GM21528 (cell line): ENCODE measurements at regions not wholly inside any gene's neighbourhood (a gene's known extent, or its start where the extent isn't known, plus 50 kb on each side); places are given as distances from the start of the nearest gene placed in this dataset.

Source experiments
- ATAC-seq: cut with Tn5 transposase; IDR thresholded peaks from one replicate; pipeline ENCODE4 v1.9.1; 2021; ENCODE audit warnings: mild to moderate bottlenecking, moderate library complexity; ENCODE audit not compliant: unreplicated experiment, low FRiP score

- no peak for ATAC-seq
Measured at GRCh38 chr9:4386819-4387218, 87.0 kb upstream of the GLIS3 start.

DNA sequence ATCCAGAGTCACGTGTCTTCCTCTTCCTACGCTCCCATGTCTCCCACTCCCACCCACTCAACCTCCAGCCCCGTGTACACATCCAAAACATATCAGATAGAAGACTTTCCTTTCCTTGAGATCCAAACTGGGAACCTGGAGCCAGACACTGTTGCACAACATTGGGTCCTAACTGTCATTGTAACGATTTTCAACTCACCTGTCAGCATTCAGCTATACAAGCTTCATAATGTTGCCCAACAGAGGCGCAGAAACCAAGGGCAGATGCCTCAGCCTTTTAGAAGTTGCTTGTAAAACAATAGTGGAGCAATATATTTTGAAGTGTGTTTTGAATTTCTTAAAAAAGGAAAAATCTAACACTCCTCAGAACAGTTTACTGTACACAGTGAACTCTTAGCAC lies 84.9 kb upstream of the GLIS3 start:
- ATAC-seq, result no peak

GRCh38 chr9:4382722-4383317 lies 83.0 kb upstream of the GLIS3 start:
- ATAC-seq, result no peak

DNA sequence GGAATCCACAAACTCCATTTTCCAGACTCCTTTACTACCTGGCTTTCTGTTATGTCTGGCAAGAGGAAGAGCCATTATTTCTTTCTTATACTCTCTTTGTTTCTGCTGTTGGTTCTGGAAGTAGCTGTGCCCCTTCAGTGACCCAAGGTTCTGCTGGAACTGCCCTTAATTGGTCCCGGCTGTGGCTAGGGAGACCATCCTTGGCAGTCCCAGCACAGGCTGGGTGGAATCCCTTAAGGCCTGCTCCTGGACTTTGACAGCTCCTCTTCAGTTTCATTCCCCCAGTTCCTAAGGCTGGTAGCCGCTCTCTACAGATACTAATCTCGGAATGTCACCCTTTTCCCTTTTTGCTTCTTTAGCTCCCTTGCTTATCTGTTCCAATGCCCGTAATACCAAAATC lies 81.9 kb upstream of the GLIS3 start:
- no peak for ATAC-seq

DNA sequence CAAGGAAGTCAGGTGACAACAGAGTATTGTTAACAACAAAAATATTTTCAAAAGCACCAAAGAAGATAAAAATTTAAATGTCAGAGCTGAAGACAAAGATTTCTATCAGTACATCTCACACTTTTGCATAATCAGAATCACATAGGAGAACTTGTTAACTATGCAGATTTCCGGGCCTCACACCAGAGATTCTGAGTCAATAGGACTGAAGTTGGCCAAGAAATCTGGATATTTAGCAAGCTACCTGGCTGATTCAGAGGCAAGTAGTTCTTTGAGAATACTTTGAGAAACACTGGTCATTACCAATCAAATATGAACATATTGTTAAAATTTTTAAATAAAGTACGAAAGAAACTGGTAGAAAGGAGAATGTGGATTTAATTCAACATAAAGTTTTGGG lies 80.5 kb upstream of the GLIS3 start:
- no peak for ATAC-seq

DNA sequence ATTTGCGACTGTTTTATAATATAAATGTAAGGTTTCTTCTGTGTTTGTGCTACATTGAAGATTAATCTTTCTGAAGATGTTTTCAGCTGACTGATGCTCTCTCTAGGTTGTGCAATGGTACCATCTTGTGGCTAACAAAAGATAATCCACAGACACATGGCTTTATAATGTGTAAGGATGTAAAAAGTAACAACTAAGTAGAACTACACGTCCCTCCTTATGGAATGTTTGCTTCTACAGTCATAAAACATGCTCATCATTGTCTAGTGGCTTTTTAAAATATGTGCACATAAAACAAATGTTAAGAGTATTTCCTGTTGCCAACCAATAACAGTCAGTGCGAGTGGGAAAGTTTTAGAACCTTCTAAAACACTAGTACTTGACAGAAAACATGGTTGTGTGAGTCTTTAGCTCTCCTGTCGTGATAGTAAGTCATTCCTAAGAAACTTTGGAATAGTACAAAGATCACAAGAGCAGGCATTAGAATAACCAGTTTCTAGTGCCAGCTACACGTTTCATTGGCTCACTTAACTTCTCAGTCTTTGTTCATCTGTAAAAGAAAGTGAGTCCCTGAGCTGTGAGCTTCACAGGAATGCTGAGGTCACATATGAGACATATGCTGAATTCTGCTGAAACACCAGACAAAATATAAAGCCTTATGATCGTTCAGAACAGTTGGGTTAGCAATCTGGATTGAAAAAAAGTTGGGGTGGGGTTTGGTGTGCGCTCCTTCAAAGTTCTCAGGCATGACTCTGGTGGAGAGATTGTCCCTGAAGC lies 75.7 kb upstream of the GLIS3 start:
- no peak for ATAC-seq

DNA sequence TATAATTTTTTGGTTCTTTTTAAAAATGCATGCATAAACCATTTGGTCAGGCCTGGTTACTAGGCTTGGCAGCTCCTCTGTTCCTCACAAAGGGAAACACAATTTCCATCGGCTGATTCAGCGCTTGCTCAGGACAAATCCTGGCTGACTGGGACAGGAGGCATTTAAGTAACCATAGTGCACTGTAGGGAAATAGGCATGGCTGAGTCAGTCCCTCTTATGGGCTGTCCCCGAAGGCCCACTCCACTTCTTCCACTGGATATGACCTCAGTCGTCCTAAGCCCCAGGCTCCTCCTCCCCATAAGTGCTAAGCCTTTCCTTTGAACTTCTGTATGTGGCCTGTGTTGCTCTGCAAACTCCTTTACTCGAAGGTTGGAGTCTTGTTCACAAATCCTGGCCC lies 71.2 kb upstream of the GLIS3 start:
- ATAC-seq, result no peak

DNA sequence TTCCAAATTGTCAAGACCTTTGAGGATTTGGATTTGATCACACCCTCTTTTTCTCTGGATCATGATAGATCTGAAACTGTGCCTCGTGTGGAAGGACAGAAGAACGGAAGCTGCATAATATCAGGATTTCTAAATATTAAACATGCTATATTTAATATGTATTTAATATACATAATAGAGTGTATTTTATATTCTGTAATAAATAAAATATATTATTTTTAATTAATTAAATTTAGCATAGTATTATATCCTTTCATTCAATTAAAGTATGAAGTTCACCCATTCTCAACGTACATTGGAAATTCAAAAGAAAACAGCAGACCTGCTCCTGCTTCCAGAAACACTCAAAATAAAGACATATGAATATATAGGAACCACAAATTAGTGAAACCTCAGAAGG lies 70.6 kb upstream of the GLIS3 start:
- ATAC-seq, result no peak

DNA sequence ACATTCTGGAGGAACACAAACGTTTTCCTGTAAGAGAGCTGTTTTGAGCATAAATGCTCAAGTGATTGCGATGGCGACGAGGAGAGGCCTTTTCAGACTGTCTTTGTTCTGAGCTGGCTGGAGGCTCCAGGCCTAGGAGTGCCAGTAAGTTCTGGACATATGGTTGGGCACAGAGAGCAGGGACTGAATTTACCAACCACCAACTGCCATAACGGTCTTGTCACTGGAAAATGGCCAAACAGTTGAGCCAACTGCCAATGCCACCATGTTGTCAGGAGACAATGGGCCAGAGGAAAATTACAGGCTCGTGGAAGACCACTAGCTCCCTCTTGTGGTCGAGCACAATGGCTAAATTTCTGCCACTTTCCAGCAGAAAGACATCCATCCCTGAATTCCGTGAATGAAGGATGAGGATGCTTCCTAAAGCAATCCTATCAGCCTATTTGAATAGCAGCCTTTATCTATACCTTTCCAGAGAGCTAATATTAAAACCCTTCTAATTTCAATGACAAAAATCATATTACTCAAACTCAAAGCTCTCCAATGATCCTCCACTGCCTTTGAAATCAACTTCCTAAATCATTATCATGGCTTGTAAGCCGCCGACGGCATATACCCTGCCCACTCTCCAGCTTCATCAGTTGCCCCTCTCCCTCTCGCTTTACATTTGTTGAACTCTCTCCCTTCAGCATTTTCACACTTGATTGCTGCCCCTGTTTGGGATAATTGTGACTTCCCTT lies 66.9 kb upstream of the GLIS3 start:
- no peak for ATAC-seq

- no peak for ATAC-seq
Measured at GRCh38 chr9:4365055-4365454, 65.2 kb upstream of the GLIS3 start.

- ATAC-seq, result no peak
Measured at GRCh38 chr9:4362281-4362680, 62.4 kb upstream of the GLIS3 start.

- ATAC-seq, result no peak
Measured at GRCh38 chr9:4359016-4359415, 59.1 kb upstream of the GLIS3 start.

DNA sequence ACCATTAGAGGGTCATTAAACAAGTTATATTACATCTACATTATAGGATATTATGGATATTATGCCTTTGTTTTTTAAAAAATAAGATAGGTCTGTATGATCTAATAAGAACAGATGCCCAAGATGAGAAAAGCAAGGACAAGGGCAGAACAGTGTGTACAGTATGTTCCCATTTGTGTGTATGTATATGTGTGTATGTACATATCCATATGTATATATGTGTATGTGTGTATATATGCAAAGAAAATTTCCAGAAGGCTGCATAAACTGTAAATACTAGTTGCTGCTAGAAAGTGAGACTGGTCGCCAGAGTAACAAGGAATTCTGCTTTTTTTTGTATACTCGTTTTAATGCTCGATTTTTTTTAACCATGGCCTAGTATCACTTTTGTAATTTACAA lies 58.1 kb upstream of the GLIS3 start:
- ATAC-seq, result no peak

- no peak for ATAC-seq
Measured at GRCh38 chr9:4356306-4356705, 56.4 kb upstream of the GLIS3 start.

DNA sequence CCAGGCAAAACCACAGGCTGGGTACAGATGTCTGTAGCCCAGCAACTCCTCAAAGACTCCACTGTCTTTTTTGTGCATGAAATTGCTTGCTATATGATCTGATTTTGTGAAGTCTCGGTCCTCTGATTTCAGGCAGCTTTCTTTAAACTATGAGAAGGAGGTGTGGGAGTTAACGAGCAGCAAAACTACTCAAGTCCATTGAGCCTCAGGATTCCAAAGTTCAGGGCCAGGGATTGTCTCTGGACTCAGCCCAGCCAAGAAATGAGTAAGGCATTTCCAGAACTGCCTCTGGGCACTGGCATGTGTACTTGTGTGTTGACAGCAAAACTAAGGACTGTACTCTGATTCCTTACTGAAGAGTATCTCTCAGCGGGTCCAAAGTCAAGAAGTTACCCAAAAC lies 53.4 kb upstream of the GLIS3 start:
- ATAC-seq, result no peak

- no peak for ATAC-seq
Measured at GRCh38 chr9:4349816-4350418, 50.0 kb upstream of the GLIS3 start.
